SK-N-SH (cell line): ENCODE measurements at regions not wholly inside any gene's neighbourhood (a gene's known extent, or its start where the extent isn't known, plus 50 kb on each side); places are given as distances from the start of the nearest gene placed in this dataset.

ENCODE experiments used
- CTCF ChIP-seq: fragments of 200-600 bp; sonication (generic); IDR thresholded peaks from 2 replicates; pipeline ENCODE4 v1.6.1; 2017; ENCODE audit warnings: antibody characterized with exemption, mild to moderate bottlenecking, moderate library complexity
- REST ChIP-seq: IDR thresholded peaks from 2 replicates; pipeline ENCODE4 v1.6.1; 2012; ENCODE audit warnings: mild to moderate bottlenecking, low read depth, low read length, moderate library complexity
- RFX5 ChIP-seq: IDR thresholded peaks from 2 replicates; pipeline ENCODE4 v1.6.1; 2012; ENCODE audit warnings: mild to moderate bottlenecking, improper control_type of control experiment, low read length
- RXRA ChIP-seq: IDR thresholded peaks from 2 replicates; pipeline ENCODE4 v1.4.0; 2012; ENCODE audit warnings: low read depth, mild to moderate bottlenecking, borderline replicate concordance
- TAF1 ChIP-seq: IDR thresholded peaks from 2 replicates; pipeline ENCODE4 v1.6.1; 2012; ENCODE audit warnings: low read depth, mild to moderate bottlenecking, low read length, moderate library complexity, borderline replicate concordance
- YY1 ChIP-seq: IDR thresholded peaks from 2 replicates; pipeline ENCODE4 v1.4.0; 2012; ENCODE audit warnings: low read depth, mild to moderate bottlenecking

GRCh38 chr12:90710711-90711110 lies 244.3 kb downstream of the CCER1 start:
- TF ChIP-seq YY1 (no peak), CTCF (no peak), RFX5 (no peak), REST (no peak), TAF1 (no peak), RXRA (no peak)
